ENCODE measurements at regions not wholly inside any gene's neighbourhood (a gene's known extent, or its start where the extent isn't known, plus 50 kb on each side); places are given as distances from the start of the nearest gene placed in this dataset.

DNA sequence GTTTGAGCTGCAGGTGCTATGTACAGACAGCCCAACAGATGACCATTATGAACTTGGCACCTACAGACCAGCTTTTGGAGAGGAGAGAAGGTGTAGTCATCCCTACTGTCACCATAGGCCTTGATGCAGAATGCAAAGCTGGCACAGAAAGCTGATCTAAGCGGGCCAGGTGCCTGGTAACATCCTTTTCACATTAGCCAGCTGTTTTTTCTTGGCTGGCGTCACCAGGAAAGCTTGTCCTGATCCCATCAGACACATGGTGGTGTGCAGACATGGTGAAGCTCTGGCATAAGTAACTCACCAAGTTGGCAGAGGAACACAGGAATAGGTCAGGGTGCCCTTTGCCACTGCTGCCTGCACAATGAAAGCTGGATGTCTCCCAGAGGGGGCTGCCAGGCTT is 97.2 kb upstream of the MB21D2 start:
- no peak for TF ChIP-seq EZH2phosphoT487 (IDR thresholded peaks at IDR 0.05; ENCODE audit: borderline replicate concordance, low read depth, low read length)
- TF ChIP-seq, protein P1, sequence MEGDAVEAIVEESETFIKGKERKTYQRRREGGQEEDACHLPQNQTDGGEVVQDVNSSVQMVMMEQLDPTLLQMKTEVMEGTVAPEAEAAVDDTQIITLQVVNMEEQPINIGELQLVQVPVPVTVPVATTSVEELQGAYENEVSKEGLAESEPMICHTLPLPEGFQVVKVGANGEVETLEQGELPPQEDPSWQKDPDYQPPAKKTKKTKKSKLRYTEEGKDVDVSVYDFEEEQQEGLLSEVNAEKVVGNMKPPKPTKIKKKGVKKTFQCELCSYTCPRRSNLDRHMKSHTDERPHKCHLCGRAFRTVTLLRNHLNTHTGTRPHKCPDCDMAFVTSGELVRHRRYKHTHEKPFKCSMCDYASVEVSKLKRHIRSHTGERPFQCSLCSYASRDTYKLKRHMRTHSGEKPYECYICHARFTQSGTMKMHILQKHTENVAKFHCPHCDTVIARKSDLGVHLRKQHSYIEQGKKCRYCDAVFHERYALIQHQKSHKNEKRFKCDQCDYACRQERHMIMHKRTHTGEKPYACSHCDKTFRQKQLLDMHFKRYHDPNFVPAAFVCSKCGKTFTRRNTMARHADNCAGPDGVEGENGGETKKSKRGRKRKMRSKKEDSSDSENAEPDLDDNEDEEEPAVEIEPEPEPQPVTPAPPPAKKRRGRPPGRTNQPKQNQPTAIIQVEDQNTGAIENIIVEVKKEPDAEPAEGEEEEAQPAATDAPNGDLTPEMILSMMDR (conservative IDR thresholded peaks at IDR 0.05; ENCODE audit: low read length) = no peak
- POLR2A ChIA-PET = no interaction called here
- CTCF ChIA-PET (ENCODE audit: unreplicated experiment) = no interaction called here
- Histone ChIP-seq H4K20me1 (ENCODE audit: insufficient read depth, low read length) (no peaks in the 10 kb centered on the region), H3K36me3 (ENCODE audit: insufficient read depth, low read length) (no peaks in the 10 kb centered on the region), H3K9me3 (ENCODE audit: low read length) (no peaks in the 10 kb centered on the region), H3K4me3 (ENCODE audit: low read depth, low read length, poor library complexity, severe bottlenecking) (no peak overlapping the region), H3K4me1 (ENCODE audit: insufficient read depth, low read length, poor library complexity, severe bottlenecking) (no peaks in the 10 kb centered on the region), H3K79me2 (ENCODE audit: insufficient read depth, low read depth, low read length) (no peaks in the 10 kb centered on the region), H3K27ac (ENCODE audit: low read depth, low read length, poor library complexity, severe bottlenecking) (no peak overlapping the region), H2AFZ (ENCODE audit: low read length) (no peak overlapping the region), H3K9me2 (ENCODE audit: insufficient read depth, low read length) (no peaks in the 10 kb centered on the region), H3K4me2 (ENCODE audit: low read length) (no peak overlapping the region)
- intact Hi-C loops (cut with micrococcal nuclease; ENCODE audit: unreplicated experiment) = no loop called here
- no peak for DNase-seq (ENCODE audit: low spot score)
- BruUV-seq (replicated peaks) = no TSS peak

DNA sequence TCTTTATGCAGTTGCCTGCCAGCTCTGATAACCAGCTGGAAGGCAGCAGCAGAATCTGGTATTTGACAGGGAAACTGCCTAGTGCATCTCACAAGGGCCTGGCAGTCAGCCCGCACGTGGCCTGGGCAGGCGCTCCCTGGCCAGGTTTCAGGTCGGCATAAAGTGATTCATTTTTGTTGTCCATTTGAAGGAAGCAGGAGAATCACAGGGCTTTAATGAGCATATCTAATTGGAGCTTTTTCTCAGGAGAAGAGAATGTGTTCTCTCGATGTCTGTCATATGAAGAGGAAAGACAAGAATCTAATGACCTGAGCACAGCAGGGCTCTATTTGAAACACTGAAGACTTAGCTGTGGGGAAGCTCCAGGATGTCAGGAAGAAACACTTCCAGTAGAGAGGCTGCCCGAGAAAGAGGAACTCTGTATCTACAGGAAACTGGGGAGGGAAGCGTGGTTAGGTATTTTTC is 98.8 kb upstream of the MB21D2 start:
- no peak overlapping the region for H3K4me3 ChIP-seq (ENCODE audit: low read depth, low read length, poor library complexity, severe bottlenecking)
- H2AFZ ChIP-seq (ENCODE audit: low read length) = no peak overlapping the region
- no peak overlapping the region for H3K27ac ChIP-seq (ENCODE audit: low read depth, low read length, poor library complexity, severe bottlenecking)
- H3K4me1 ChIP-seq (ENCODE audit: insufficient read depth, low read length, poor library complexity, severe bottlenecking) = no peaks in the 10 kb centered on the region
- H3K79me2 ChIP-seq (ENCODE audit: insufficient read depth, low read depth, low read length) = no peaks in the 10 kb centered on the region
- intact Hi-C loops (cut with micrococcal nuclease; ENCODE audit: unreplicated experiment) = no loop called here
- H3K9me2 ChIP-seq (ENCODE audit: insufficient read depth, low read length) = no peaks in the 10 kb centered on the region
- DNase-seq (ENCODE audit: low spot score) = no peak
- POLR2A ChIA-PET = interaction anchor here (0.5 kb wide), 1 partner anchor 92 kb away, joined by 3 read pairs; no protein-coding TSS in a partner anchor
- no peaks in the 10 kb centered on the region for H4K20me1 ChIP-seq (ENCODE audit: insufficient read depth, low read length)
- no peaks in the 10 kb centered on the region for H3K36me3 ChIP-seq (ENCODE audit: insufficient read depth, low read length)
- no peak for TF ChIP-seq EZH2phosphoT487 (IDR thresholded peaks at IDR 0.05; ENCODE audit: borderline replicate concordance, low read depth, low read length)
- TF ChIP-seq, protein P1 (conservative IDR thresholded peaks at IDR 0.05; ENCODE audit: low read length) = no peak
- no TSS peak for BruUV-seq (replicated peaks)
- CTCF ChIA-PET (ENCODE audit: unreplicated experiment) = no interaction called here
- no peak overlapping the region for H3K4me2 ChIP-seq (ENCODE audit: low read length)
- no peaks in the 10 kb centered on the region for H3K9me3 ChIP-seq (ENCODE audit: low read length)

DNA sequence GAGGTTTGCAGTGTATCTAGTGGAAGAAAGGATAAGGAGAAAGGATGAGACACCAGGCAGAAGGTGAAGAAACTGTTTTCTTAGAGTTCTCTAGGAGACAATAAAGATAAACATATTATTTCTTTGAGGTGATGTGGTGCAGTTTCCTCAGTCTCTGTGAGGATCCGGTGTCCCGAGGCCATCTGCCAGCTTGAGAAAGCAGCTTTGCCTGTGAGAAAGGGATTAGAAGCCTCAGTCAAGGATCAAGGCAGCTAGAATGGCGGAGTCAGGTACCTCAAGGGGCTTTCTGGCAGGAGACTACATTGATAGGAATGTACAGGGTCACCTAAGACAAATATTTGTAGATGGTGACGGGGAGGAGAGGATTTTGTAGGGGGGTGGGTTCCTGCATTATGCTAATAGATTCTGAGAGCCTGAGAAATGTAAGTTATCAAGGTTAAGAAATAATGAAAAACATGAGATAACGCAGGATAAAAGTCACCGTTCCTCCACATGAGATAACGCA is 103.9 kb upstream of the MB21D2 start:
- Histone ChIP-seq H3K4me3 (ENCODE audit: low read depth, low read length, poor library complexity, severe bottlenecking) (no peak overlapping the region), H3K4me1 (ENCODE audit: insufficient read depth, low read length, poor library complexity, severe bottlenecking) (no peaks in the 10 kb centered on the region), H3K27ac (ENCODE audit: low read depth, low read length, poor library complexity, severe bottlenecking) (no peak overlapping the region), H3K4me2 (ENCODE audit: low read length) (no peak overlapping the region), H3K79me2 (ENCODE audit: insufficient read depth, low read depth, low read length) (no peaks in the 10 kb centered on the region), H3K36me3 (ENCODE audit: insufficient read depth, low read length) (no peaks in the 10 kb centered on the region), H4K20me1 (ENCODE audit: insufficient read depth, low read length) (no peaks in the 10 kb centered on the region), H2AFZ (ENCODE audit: low read length) (no peak overlapping the region), H3K9me3 (ENCODE audit: low read length) (no peaks in the 10 kb centered on the region), H3K9me2 (ENCODE audit: insufficient read depth, low read length) (no peaks in the 10 kb centered on the region)
- BruUV-seq (replicated peaks) = no TSS peak
- intact Hi-C loops (cut with micrococcal nuclease; ENCODE audit: unreplicated experiment) = no loop called here
- no peak for DNase-seq (ENCODE audit: low spot score)
- ChIA-PET CTCF (ENCODE audit: unreplicated experiment) (no interaction called here), POLR2A (no interaction called here)
- no peak for TF ChIP-seq EZH2phosphoT487 (IDR thresholded peaks at IDR 0.05; ENCODE audit: borderline replicate concordance, low read depth, low read length)

Data from OCI-LY7 (cell line).